OCI-LY1 (cell line): ENCODE measurements at regions not wholly inside any gene's neighbourhood (a gene's known extent, or its start where the extent isn't known, plus 50 kb on each side); places are given as distances from the start of the nearest gene placed in this dataset.

Experiments
- H2AFZ ChIP-seq: fragments of 200-600 bp; sonication (generic), shearing (Covaris generic); 2 replicates; pipeline ENCODE4 v1.6.0; 2014; ENCODE audit warnings: antibody characterized with exemption, mild to moderate bottlenecking, low read length
- H3F3A ChIP-seq: fragments of 200-600 bp; sonication (generic), shearing (Covaris generic); 2 replicates; pipeline ENCODE4 v1.6.0; 2014; ENCODE audit warnings: mild to moderate bottlenecking, antibody characterized with exemption, low read length, moderate library complexity; ENCODE audit not compliant: insufficient read depth
- H3K27ac ChIP-seq: fragments of 200-600 bp; sonication (generic); 2 replicates; pipeline ENCODE4 v1.5.1; 2014; ENCODE audit warnings: low read length, mixed run types, mild to moderate bottlenecking, low read depth; ENCODE audit not compliant: poor library complexity, severe bottlenecking
- H3K27me3 ChIP-seq: fragments of 200-600 bp; sonication (generic); 2 replicates; pipeline ENCODE4 v1.6.0; 2014; ENCODE audit warnings: antibody characterized with exemption, mild to moderate bottlenecking, low read length, moderate library complexity; ENCODE audit not compliant: insufficient read depth
- H3K36me3 ChIP-seq: fragments of 200-600 bp; sonication (generic); 2 replicates; pipeline ENCODE4 v1.6.1; 2014; ENCODE audit warnings: mild to moderate bottlenecking, antibody characterized with exemption, low read length, moderate library complexity, mixed read lengths; ENCODE audit not compliant: insufficient read depth
- H3K4me1 ChIP-seq: fragments of 200-600 bp; sonication (generic); 2 replicates; pipeline ENCODE4 v1.5.1; 2014; ENCODE audit warnings: mild to moderate bottlenecking, low read length, moderate library complexity; ENCODE audit not compliant: insufficient read depth, severe bottlenecking
- H3K4me2 ChIP-seq: fragments of 200-600 bp; sonication (generic), shearing (Covaris generic); 2 replicates; pipeline ENCODE4 v1.6.1; 2014; ENCODE audit warnings: low read length
- H3K4me3 ChIP-seq: fragments of 200-600 bp; sonication (generic); 2 replicates; pipeline ENCODE4 v1.5.1; 2014; ENCODE audit warnings: low read length, low read depth, mild to moderate bottlenecking, mixed read lengths; ENCODE audit not compliant: poor library complexity, severe bottlenecking
- H3K79me2 ChIP-seq: fragments of 200-600 bp; shearing (Covaris generic); 2 replicates; pipeline ENCODE4 v1.6.1; 2016; ENCODE audit warnings: mixed run types, low read length, mixed read lengths; ENCODE audit not compliant: insufficient read depth
- H3K9ac ChIP-seq: fragments of 200-600 bp; sonication (generic), shearing (Covaris generic); 2 replicates; pipeline ENCODE4 v1.6.1; 2014; ENCODE audit warnings: mild to moderate bottlenecking, low read length, mixed read lengths
- H3K9me2 ChIP-seq: fragments of 200-600 bp; sonication (generic), shearing (Covaris generic); 2 replicates; pipeline ENCODE4 v1.6.1; 2014; ENCODE audit warnings: low read depth, mild to moderate bottlenecking, low read length, mixed read lengths
- H3K9me3 ChIP-seq: fragments of 200-600 bp; shearing (Covaris generic); 2 replicates; pipeline ENCODE4 v1.6.1; 2014; ENCODE audit warnings: low read length, mixed read lengths
- H4K20me1 ChIP-seq: fragments of 200-600 bp; sonication (generic), shearing (Covaris generic); 2 replicates; pipeline ENCODE4 v1.6.0; 2016; ENCODE audit warnings: mild to moderate bottlenecking, low read length; ENCODE audit not compliant: insufficient read depth
- EZH2 ChIP-seq: fragments of 200-600 bp; sonication (generic), shearing (Covaris generic); IDR thresholded peaks from 2 replicates; pipeline ENCODE4 v1.8.0; 2017; ENCODE audit warnings: borderline replicate concordance, mixed run types, mild to moderate bottlenecking, antibody characterized with exemption, low read length, moderate library complexity, mixed read lengths
- TF ChIP-seq, protein P1 (sequence below): fragments of 200-600 bp; sonication (generic), shearing (Covaris generic); IDR thresholded peaks from 2 replicates; pipeline ENCODE4 v1.5.1; 2017; ENCODE audit warnings: mild to moderate bottlenecking, antibody characterized with exemption, low read length, moderate library complexity, mixed read lengths

DNA sequence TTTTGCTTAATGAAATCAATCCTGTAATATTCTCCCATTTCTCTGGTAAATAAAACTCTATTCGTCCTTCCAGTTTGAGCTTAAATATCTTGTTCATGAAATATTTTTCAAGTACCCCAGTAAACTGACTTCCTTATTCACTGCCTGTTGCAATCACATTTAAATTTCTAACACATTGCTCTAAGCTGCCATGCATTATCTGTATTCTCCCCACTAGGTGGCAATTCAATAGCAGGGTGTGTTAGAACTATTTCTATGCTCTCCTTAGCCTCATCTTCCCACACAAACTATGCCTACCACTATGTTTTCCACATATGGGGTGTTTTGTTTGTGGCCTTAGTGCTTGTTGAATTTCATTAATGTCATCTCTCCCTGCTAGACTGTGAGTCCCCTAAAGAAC lies 377.1 kb upstream of the HS3ST1 start:
- H3K4me1 ChIP-seq, result no peaks in the 10 kb centered on the region
- H3F3A ChIP-seq, result no peaks in the 10 kb centered on the region
- TF ChIP-seq, protein P1, sequence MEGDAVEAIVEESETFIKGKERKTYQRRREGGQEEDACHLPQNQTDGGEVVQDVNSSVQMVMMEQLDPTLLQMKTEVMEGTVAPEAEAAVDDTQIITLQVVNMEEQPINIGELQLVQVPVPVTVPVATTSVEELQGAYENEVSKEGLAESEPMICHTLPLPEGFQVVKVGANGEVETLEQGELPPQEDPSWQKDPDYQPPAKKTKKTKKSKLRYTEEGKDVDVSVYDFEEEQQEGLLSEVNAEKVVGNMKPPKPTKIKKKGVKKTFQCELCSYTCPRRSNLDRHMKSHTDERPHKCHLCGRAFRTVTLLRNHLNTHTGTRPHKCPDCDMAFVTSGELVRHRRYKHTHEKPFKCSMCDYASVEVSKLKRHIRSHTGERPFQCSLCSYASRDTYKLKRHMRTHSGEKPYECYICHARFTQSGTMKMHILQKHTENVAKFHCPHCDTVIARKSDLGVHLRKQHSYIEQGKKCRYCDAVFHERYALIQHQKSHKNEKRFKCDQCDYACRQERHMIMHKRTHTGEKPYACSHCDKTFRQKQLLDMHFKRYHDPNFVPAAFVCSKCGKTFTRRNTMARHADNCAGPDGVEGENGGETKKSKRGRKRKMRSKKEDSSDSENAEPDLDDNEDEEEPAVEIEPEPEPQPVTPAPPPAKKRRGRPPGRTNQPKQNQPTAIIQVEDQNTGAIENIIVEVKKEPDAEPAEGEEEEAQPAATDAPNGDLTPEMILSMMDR, result peak; percentile 13; the same call in 1 of the 2 replicates
- TF ChIP-seq EZH2, result no peak
- no peak overlapping the region for H3K9ac ChIP-seq
- no peak overlapping the region for H3K4me3 ChIP-seq
- no peaks in the 10 kb centered on the region for H3K36me3 ChIP-seq
- no peaks in the 10 kb centered on the region for H4K20me1 ChIP-seq
- no peaks in the 10 kb centered on the region for H3K27me3 ChIP-seq
- no peak overlapping the region for H3K4me2 ChIP-seq
- no peaks in the 10 kb centered on the region for H3K9me3 ChIP-seq
- H2AFZ ChIP-seq, result no peak overlapping the region
- H3K9me2 ChIP-seq, result no peaks in the 10 kb centered on the region
- H3K79me2 ChIP-seq, result no peaks in the 10 kb centered on the region
- no peak overlapping the region for H3K27ac ChIP-seq

GRCh38 chr4:11801466-11802446 lies 373.1 kb upstream of the HS3ST1 start:
- Histone ChIP-seq H3K4me1 (no peaks in the 10 kb centered on the region), H3K9me2 (no peaks in the 10 kb centered on the region), H3K9me3 (no peaks in the 10 kb centered on the region), H3F3A (no peaks in the 10 kb centered on the region), H3K9ac (no peak overlapping the region), H4K20me1 (no peaks in the 10 kb centered on the region), H3K27me3 (no peaks in the 10 kb centered on the region), H3K79me2 (no peaks in the 10 kb centered on the region), H3K27ac (no peak overlapping the region), H3K4me3 (no peak overlapping the region), H2AFZ (no peak overlapping the region), H3K36me3 (no peaks in the 10 kb centered on the region), H3K4me2 (no peak overlapping the region)
- no peak for TF ChIP-seq EZH2
- TF ChIP-seq, protein P1, result no peak

DNA sequence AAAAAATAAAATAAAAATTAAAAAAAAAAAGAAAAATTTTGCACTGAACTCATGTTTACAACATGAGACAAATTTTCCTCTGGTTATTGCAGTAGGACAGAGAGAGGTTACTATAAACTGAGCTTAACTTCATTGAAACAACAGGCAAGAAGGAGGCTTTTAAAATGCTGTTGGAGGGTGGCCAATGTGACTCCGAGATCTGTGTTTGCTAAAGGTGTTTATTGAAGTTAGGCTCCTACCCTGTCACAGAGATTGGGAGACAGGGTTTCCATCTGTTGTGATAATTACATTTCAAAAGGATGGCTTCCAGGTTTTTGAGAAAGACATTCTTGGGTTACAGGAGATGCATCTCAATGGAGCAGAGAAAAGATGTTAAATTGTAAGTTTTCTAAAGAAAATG lies 370.5 kb upstream of the HS3ST1 start:
- Histone ChIP-seq H3K4me1 (no peaks in the 10 kb centered on the region), H3K4me3 (no peak overlapping the region), H3K36me3 (no peaks in the 10 kb centered on the region), H2AFZ (no peak overlapping the region), H3K79me2 (no peaks in the 10 kb centered on the region), H4K20me1 (no peaks in the 10 kb centered on the region), H3K9me2 (no peaks in the 10 kb centered on the region), H3K9me3 (no peaks in the 10 kb centered on the region), H3K27ac (no peak overlapping the region), H3K27me3 (no peaks in the 10 kb centered on the region), H3K4me2 (no peak overlapping the region), H3F3A (no peaks in the 10 kb centered on the region), H3K9ac (no peak overlapping the region)
- TF ChIP-seq, protein P1, result no peak
- TF ChIP-seq EZH2, result no peak
